SK-N-SH (cell line): ENCODE measurements at regions not wholly inside any gene's neighbourhood (a gene's known extent, or its start where the extent isn't known, plus 50 kb on each side); places are given as distances from the start of the nearest gene placed in this dataset.
"Not testable (repeated sequence)": the region's sequence is repeated elsewhere in the genome, so short reads cannot be mapped to it uniquely, and the experiment has no call there.

ENCODE experiments used
- CTCF ChIA-PET: fragments of 300-600, 350-600 bp; formaldehyde crosslinking; extraction: SDS; loops from one replicate; lab custom pipeline; 2021; lab: Yijun Ruan, JAX
- POLR2A ChIA-PET: fragments of 350-600 bp; sonication (Branson Sonifier 250); formaldehyde crosslinking; extraction: SDS; loops from one replicate; lab custom pipeline; 2020; ENCODE audit warnings: antibody characterized with exemption, inconsistent platforms; lab: Yijun Ruan, JAX
- DNase-seq: peaks from one replicate; pipeline ENCODE4 v3.0.0; 2012
- H2AFZ ChIP-seq: fragments of 200-600 bp; sonication (generic); 2 replicates; pipeline ENCODE4 v1.8.1; 2016; ENCODE audit warnings: antibody characterized with exemption, mild to moderate bottlenecking, low read depth
- H3F3A ChIP-seq: fragments of 200-600 bp; sonication (generic); replicated peaks from 2 replicates; pipeline ENCODE3; 2016; ENCODE audit warnings: antibody characterized with exemption, mild to moderate bottlenecking; ENCODE audit not compliant: insufficient read depth
- H3K27ac ChIP-seq, 2 experiments: fragments of 200-500 bp in 1 of 2; fragments of 200-600 bp in 1 of 2; sonication (Bioruptor generic) in 1 of 2; sonication (generic), shearing (Covaris generic) in 1 of 2; 2 replicates each; pipeline versions ENCODE4 v1.5.1 to v1.6.1; 2014 to 2016; ENCODE audit warnings: low read depth in 2 of 2, inconsistent platforms in 1 of 2, low read length in 1 of 2, mild to moderate bottlenecking in 1 of 2, mixed read lengths in 1 of 2
- H3K27me3 ChIP-seq: fragments of 200-600 bp; sonication (generic), shearing (Covaris generic); 2 replicates; pipeline ENCODE4 v1.6.1; 2016; ENCODE audit warnings: mixed run types; ENCODE audit not compliant: insufficient read depth
- H3K36me3 ChIP-seq, 2 experiments: fragments of 200-500 bp in 1 of 2; fragments of 200-600 bp in 1 of 2; sonication (Bioruptor generic) in 1 of 2; sonication (generic) in 1 of 2; replicated peaks in 1 of 2; 2 replicates each; pipeline versions ENCODE3 to v1.5.1; 2014 to 2016; ENCODE audit warnings: low read length in 1 of 2, mild to moderate bottlenecking in 1 of 2; ENCODE audit not compliant: insufficient read depth in 2 of 2, control insufficient read depth in 1 of 2
- H3K4me1 ChIP-seq, 2 experiments: fragments of 200-500 bp in 1 of 2; fragments of 200-600 bp in 1 of 2; sonication (Bioruptor generic) in 1 of 2; sonication (generic), shearing (Covaris generic) in 1 of 2; 2 replicates each; pipeline versions ENCODE4 v1.5.1 to v1.6.1; 2014 to 2016; ENCODE audit warnings: low read depth in 1 of 2, low read length in 1 of 2, mixed run types in 1 of 2; ENCODE audit not compliant: insufficient read depth in 2 of 2, control insufficient read depth in 1 of 2
- H3K4me2 ChIP-seq: fragments of 200-600 bp; sonication (generic), shearing (Covaris generic); 2 replicates; pipeline ENCODE4 v1.6.1; 2017; ENCODE audit warnings: mixed run types
- H3K4me3 ChIP-seq, 2 experiments: fragments of 200-500 bp in 1 of 2; fragments of 200-600 bp in 1 of 2; sonication (Bioruptor generic) in 1 of 2; sonication (generic), shearing (Covaris generic) in 1 of 2; 2 replicates each; pipeline versions ENCODE4 v1.5.1 to v1.8.1; 2014 to 2016; ENCODE audit warnings: low read depth in 2 of 2, inconsistent platforms in 1 of 2, low read length in 1 of 2, mild to moderate bottlenecking in 1 of 2, mixed read lengths in 1 of 2, moderate library complexity in 1 of 2
- H3K79me2 ChIP-seq: fragments of 200-600 bp; sonication (generic); 2 replicates; pipeline ENCODE4 v1.8.1; 2017; ENCODE audit warnings: mild to moderate bottlenecking; ENCODE audit not compliant: insufficient read depth
- H3K9ac ChIP-seq: fragments of 200-600 bp; sonication (generic); 2 replicates; pipeline ENCODE4 v1.6.1; 2017; ENCODE audit warnings: mixed run types
- H3K9me2 ChIP-seq: fragments of 200-600 bp; sonication (generic); 2 replicates; pipeline ENCODE4 v1.6.1; 2017; ENCODE audit warnings: mixed run types
- H3K9me3 ChIP-seq: fragments of 200-600 bp; sonication (generic); 2 replicates; pipeline ENCODE4 v1.6.1; 2017; ENCODE audit warnings: mixed run types, mild to moderate bottlenecking, moderate library complexity
- H4K20me1 ChIP-seq: fragments of 200-600 bp; sonication (generic); 2 replicates; pipeline ENCODE4 v1.6.1; 2017; ENCODE audit warnings: mild to moderate bottlenecking, mixed run types; ENCODE audit not compliant: insufficient read depth
- ELF1 ChIP-seq: IDR thresholded peaks from 2 replicates; pipeline ENCODE4 v1.4.0; 2012
- GABPA ChIP-seq: IDR thresholded peaks from 2 replicates; pipeline ENCODE4 v1.4.0; 2012; ENCODE audit warnings: low read depth, mild to moderate bottlenecking
- GATA2 ChIP-seq: sonication (generic); formaldehyde crosslinking; IDR thresholded peaks from 2 replicates; pipeline ENCODE4 v1.5.0; 2020; ENCODE audit warnings: mild to moderate bottlenecking, missing genetic modification reagents
- IRF3 ChIP-seq: fragments of 150-350 bp; IDR thresholded peaks from 2 replicates; pipeline ENCODE4 v1.6.1; 2016; ENCODE audit warnings: mild to moderate bottlenecking, low read depth, low read length
- PBX3 ChIP-seq: IDR thresholded peaks from 2 replicates; pipeline ENCODE4; 2012
- POLR2AphosphoS5 ChIP-seq: IDR thresholded peaks from 2 replicates; pipeline ENCODE4 v1.6.1; 2012; ENCODE audit warnings: low read depth, low read length
- RFX5 ChIP-seq: IDR thresholded peaks from 2 replicates; pipeline ENCODE4 v1.6.1; 2012; ENCODE audit warnings: mild to moderate bottlenecking, improper control_type of control experiment, low read length
- SMC3 ChIP-seq: IDR thresholded peaks from 2 replicates; pipeline ENCODE4 v1.6.1; 2012; ENCODE audit warnings: low read depth, low read length, improper control_type of control experiment
- USF1 ChIP-seq: IDR thresholded peaks from 2 replicates; pipeline ENCODE4 v1.4.0; 2012; ENCODE audit warnings: low read depth, borderline replicate concordance
- YY1 ChIP-seq: IDR thresholded peaks from 2 replicates; pipeline ENCODE4 v1.4.0; 2012; ENCODE audit warnings: low read depth, mild to moderate bottlenecking
- WGBS: methylation state at CpG from one replicate; pipeline ENCODE4 v1.1.6; 2017; ENCODE audit warnings: low lambda C conversion rate; 5-methylcytosine and 5-hydroxymethylcytosine counted together

- H3K79me2 ChIP-seq, H3K9me2 ChIP-seq, H3F3A ChIP-seq, H3K9ac ChIP-seq, H2AFZ ChIP-seq, H3K36me3 ChIP-seq, H3K27me3 ChIP-seq, H3K9me3 ChIP-seq, H3K4me3 ChIP-seq, H3K27ac ChIP-seq, H3K4me2 ChIP-seq, POLR2A ChIA-PET, CTCF ChIA-PET, H3K4me1 ChIP-seq, DNase-seq, H4K20me1 ChIP-seq: not testable (repeated sequence)
- 3% methylated on average over 4 of the region's 4 CpGs for WGBS
These were observed 97.1 kb upstream of the TPTE start for GRCh38 chr21:10424097-10424886.

GRCh38 chr21:10424887-10425145, 96.6 kb upstream of the TPTE start:
- H3K4me1 ChIP-seq, H3K4me3 ChIP-seq, DNase-seq, H3K4me2 ChIP-seq, H4K20me1 ChIP-seq, H3K9me2 ChIP-seq, CTCF ChIA-PET, H3K27me3 ChIP-seq, H3K27ac ChIP-seq, H3K36me3 ChIP-seq, H3K9ac ChIP-seq, H3F3A ChIP-seq, H2AFZ ChIP-seq, H3K79me2 ChIP-seq, POLR2A ChIA-PET, H3K9me3 ChIP-seq: not testable (repeated sequence)
- WGBS, result 6% methylated on average over 2 of the region's 2 CpGs

- Histone ChIP-seq H3K4me3 (no peak overlapping the region), H3K4me2 (no peak overlapping the region), H3K9me3 (peaks cover 6% of the 10 kb centered on the region; the same call in 1 of the 2 replicates), H3K36me3 (no peaks in the 10 kb centered on the region), H3K9me2 (no peaks in the 10 kb centered on the region), H3K9ac (no peak overlapping the region), H3K27me3 (no peaks in the 10 kb centered on the region), H2AFZ (no peak overlapping the region), H3F3A (no peaks in the 10 kb centered on the region), H3K4me1 (no peaks in the 10 kb centered on the region), H3K79me2 (no peaks in the 10 kb centered on the region), H4K20me1 (no peaks in the 10 kb centered on the region), H3K27ac (no peak overlapping the region)
- TF ChIP-seq IRF3 (no peak), GATA2 (CRISPR knock-in tag) (no peak), SMC3 (no peak), ELF1 (no peak), USF1 (no peak), RFX5 (no peak), YY1 (no peak), POLR2AphosphoS5 (no peak), GABPA (no peak), PBX3 (no peak)
- ChIA-PET CTCF (no interaction called here), POLR2A (no interaction called here)
- DNase-seq, result no peak
- WGBS, result 4% methylated on average over 3 of the region's 3 CpGs
These were observed 95.5 kb upstream of the TPTE start for GRCh38 chr21:10425856-10426255.

- H3K4me2 ChIP-seq, H3F3A ChIP-seq, H3K4me3 ChIP-seq, H3K27me3 ChIP-seq, DNase-seq, H3K79me2 ChIP-seq, H3K9me3 ChIP-seq, H4K20me1 ChIP-seq, H3K36me3 ChIP-seq, H2AFZ ChIP-seq, H3K27ac ChIP-seq, H3K9ac ChIP-seq, POLR2A ChIA-PET, H3K4me1 ChIP-seq, CTCF ChIA-PET, H3K9me2 ChIP-seq: not testable (repeated sequence)
- 0% methylated on average over 2 of the region's 2 CpGs for WGBS
These were observed 94.6 kb upstream of the TPTE start for GRCh38 chr21:10426812-10427211.

- WGBS, result 11% methylated on average over 6 of the region's 6 CpGs
- H2AFZ ChIP-seq, H3K27me3 ChIP-seq, POLR2A ChIA-PET, H3K9me3 ChIP-seq, H3K9ac ChIP-seq, H3K4me2 ChIP-seq, H3K27ac ChIP-seq, H3K9me2 ChIP-seq, H3K4me3 ChIP-seq, H3K79me2 ChIP-seq, CTCF ChIA-PET, H3F3A ChIP-seq, H4K20me1 ChIP-seq, H3K4me1 ChIP-seq, H3K36me3 ChIP-seq: not testable (repeated sequence)
- DNase-seq, result peak; percentile 9
These were observed 94.1 kb upstream of the TPTE start for GRCh38 chr21:10427277-10427676.
